AML-193 (cell line): ENCODE measurements at regions not wholly inside any gene's neighbourhood (a gene's known extent, or its start where the extent isn't known, plus 50 kb on each side); places are given as distances from the start of the nearest gene placed in this dataset.
A peak's percentile ranks its signal among the peaks of the same experiment; 100 is the strongest.

Experiments used
- DNase-seq, 2 experiments: peaks; one replicate each; lab custom pipeline; 2025; lab: John Stamatoyannopoulos, UW

GRCh38 chr10:81784111-81784597 lies 90.8 kb upstream of the NRG3 start:
- DNase-seq: no peak

GRCh38 chr10:81792729-81793128 lies 82.3 kb upstream of the NRG3 start:
- DNase-seq: no peak

GRCh38 chr10:81806842-81807241 lies 68.2 kb upstream of the NRG3 start:
- DNase-seq: no peak

- no peak for DNase-seq
Observed at GRCh38 chr10:81814842-81815241, 60.2 kb upstream of the NRG3 start.

- DNase-seq: no peak
Observed at GRCh38 chr10:81817596-81818170, 57.3 kb upstream of the NRG3 start.

- DNase-seq: peak; percentile 1 to 17
Observed at GRCh38 chr10:81820418-81820817, 54.6 kb upstream of the NRG3 start.
